Stimulated activated CD4-positive, alpha-beta T cell treated with anti-CD3 and anti-CD28 coated beads, TNF-alpha, amount 100 ng/mL, for 4 hours (primary cell): ENCODE measurements at regions not wholly inside any gene's neighbourhood (a gene's known extent, or its start where the extent isn't known, plus 50 kb on each side); places are given as distances from the start of the nearest gene placed in this dataset.
"Not testable (repeated sequence)": the region's sequence is repeated elsewhere in the genome, so short reads cannot be mapped to it uniquely, and the experiment has no call there.

ENCODE experiments used
- DNase-seq, 3 experiments: peaks; one replicate each; pipeline ENCODE4 v3.0.0-alpha.2; 2020; ENCODE audit warnings: low read depth in 3 of 3

GRCh38 chr15:92822216-92823144 is 77.6 kb upstream of the CHD2 start:
- DNase-seq, result no peak

GRCh38 chr15:92825985-92826384 is 74.1 kb upstream of the CHD2 start:
- no peak for DNase-seq

GRCh38 chr15:92827991-92828390 is 72.1 kb upstream of the CHD2 start:
- not testable (repeated sequence) for DNase-seq

GRCh38 chr15:92829875-92830274 is 70.2 kb upstream of the CHD2 start:
- no peak for DNase-seq

- DNase-seq, result no peak
Measured at GRCh38 chr15:92831336-92831654, 68.8 kb upstream of the CHD2 start.

GRCh38 chr15:92831655-92832328 is 68.3 kb upstream of the CHD2 start:
- peak; percentile 56 to 83 (median 74) for DNase-seq

- no peak for DNase-seq
Measured at GRCh38 chr15:92833106-92833433, 67.1 kb upstream of the CHD2 start.

GRCh38 chr15:92833493-92834271 is 66.4 kb upstream of the CHD2 start:
- no peak for DNase-seq

- no peak for DNase-seq
Measured at GRCh38 chr15:92839696-92840095, 60.4 kb upstream of the CHD2 start.

- DNase-seq, result no peak
Measured at GRCh38 chr15:92840149-92840548, 60.0 kb upstream of the CHD2 start.

GRCh38 chr15:92843326-92843725 is 56.8 kb upstream of the CHD2 start:
- DNase-seq, result no peak

- DNase-seq, result no peak
Measured at GRCh38 chr15:92843814-92844213, 56.3 kb upstream of the CHD2 start.

GRCh38 chr15:92845126-92845508 is 55.0 kb upstream of the CHD2 start:
- no peak for DNase-seq

GRCh38 chr15:92846741-92847140 is 53.4 kb upstream of the CHD2 start:
- no peak for DNase-seq

- no peak for DNase-seq
Measured at GRCh38 chr15:92847841-92848240, 52.3 kb upstream of the CHD2 start.

GRCh38 chr15:92848464-92848851 is 51.7 kb upstream of the CHD2 start:
- DNase-seq, result no peak

GRCh38 chr15:92848852-92849598 is 51.1 kb upstream of the CHD2 start:
- peak in 1 of 3 experiments; percentile 15 for DNase-seq

GRCh38 chr15:92850218-92850617 is 49.9 kb upstream of the CHD2 start:
- DNase-seq, result not testable (repeated sequence)
